Tibial nerve (tissue), 4 donors: ENCODE measurements at regions not wholly inside any gene's neighbourhood (a gene's known extent, or its start where the extent isn't known, plus 50 kb on each side); places are given as distances from the start of the nearest gene placed in this dataset.

ENCODE experiments used
- DNase-seq, 2 donors: peaks; one replicate each; pipeline ENCODE4 v3.0.0-alpha.2; 2019; ENCODE audit warnings: low spot score in 2 of 2
- H3K27ac ChIP-seq, 4 donors: fragments of 200-600 bp; sonication (generic) in 3 of 4; one replicate each; pipeline ENCODE4 v1.5.1; 2017 to 2019; ENCODE audit warnings: mild to moderate bottlenecking in 1 of 4
- H3K27me3 ChIP-seq, 2 donors: fragments of 200-600 bp; sonication (generic) in 1 of 2; one replicate each; pipeline versions ENCODE4 v1.5.1 to v1.6.0; 2017 to 2019
- H3K36me3 ChIP-seq, 3 donors: fragments of 200-600 bp; sonication (generic); one replicate each; pipeline ENCODE4 v1.5.1; 2018 to 2019
- H3K4me1 ChIP-seq, 4 donors: fragments of 200-600 bp; sonication (generic) in 3 of 4; one replicate each; pipeline ENCODE4 v1.5.1; 2017 to 2019
- H3K4me3 ChIP-seq, 4 donors: fragments of 200-600 bp; sonication (generic) in 3 of 4; one replicate each; pipeline ENCODE4 v1.5.1; 2017 to 2019; ENCODE audit warnings: mild to moderate bottlenecking in 1 of 4, moderate library complexity in 1 of 4
- H3K9me3 ChIP-seq, 4 donors: fragments of 200-600 bp; sonication (generic) in 3 of 4; one replicate each; pipeline ENCODE4 v1.5.1; 2017 to 2019
- EP300 ChIP-seq, 2 donors: sonication (generic); formaldehyde crosslinking; IDR thresholded peaks; one replicate each; pipeline ENCODE4 v1.6.1; 2017; ENCODE audit warnings: antibody characterized with exemption in 2 of 2, mild to moderate bottlenecking in 1 of 2
- POLR2A ChIP-seq, 2 donors: fragments of 450-650 bp; IDR thresholded peaks; one replicate each; pipeline ENCODE4 v1.6.1; 2017; ENCODE audit warnings: antibody characterized with exemption in 2 of 2, mild to moderate bottlenecking in 2 of 2, moderate library complexity in 2 of 2
- WGBS, 2 donors: methylation state at CpG; one replicate each; pipeline ENCODE4 v1.1.5; 2018; 5-methylcytosine and 5-hydroxymethylcytosine counted together
- TF ChIP-seq, protein P1 (sequence below), 5 experiments: fragments of 200-600 bp in 3 of 5; fragments of 450-650 bp in 2 of 5; sonication (generic) in 3 of 5; IDR thresholded peaks; one replicate each; pipeline ENCODE4 v1.5.1; 2016 to 2019; ENCODE audit warnings: antibody characterized with exemption in 5 of 5, mild to moderate bottlenecking in 3 of 5, moderate library complexity in 2 of 5

DNA sequence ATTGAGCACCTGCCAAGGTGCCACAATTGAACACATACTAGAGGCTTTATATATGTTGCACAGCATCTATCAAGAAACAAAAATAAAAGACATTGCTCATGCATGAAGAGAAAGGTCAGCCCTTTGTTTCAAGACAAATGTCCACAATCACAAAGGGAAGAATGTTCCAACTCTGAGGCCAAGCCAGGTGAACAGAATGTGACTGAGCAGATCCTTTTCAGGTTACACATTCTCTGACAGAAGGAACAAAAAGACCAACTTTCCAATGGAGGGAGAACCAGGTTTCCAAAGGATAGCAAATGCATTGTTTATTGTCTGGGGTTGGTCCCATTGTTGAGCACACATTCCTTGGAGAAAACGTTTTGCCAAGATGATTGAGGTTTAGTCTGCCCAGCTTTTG, 50.2 kb upstream of the FAM174B start:
- Histone ChIP-seq H3K4me3 (no peak overlapping the region), H3K36me3 (no peaks in the 10 kb centered on the region), H3K27ac (no peak overlapping the region), H3K4me1 (no peaks in the 10 kb centered on the region), H3K9me3 (no peaks in the 10 kb centered on the region), H3K27me3 (no peaks in the 10 kb centered on the region)
- no peak for DNase-seq
- TF ChIP-seq EP300 (IDR thresholded peaks at IDR 0.05) (no peak), POLR2A (IDR thresholded peaks at IDR 0.05) (no peak)
- TF ChIP-seq, protein P1, sequence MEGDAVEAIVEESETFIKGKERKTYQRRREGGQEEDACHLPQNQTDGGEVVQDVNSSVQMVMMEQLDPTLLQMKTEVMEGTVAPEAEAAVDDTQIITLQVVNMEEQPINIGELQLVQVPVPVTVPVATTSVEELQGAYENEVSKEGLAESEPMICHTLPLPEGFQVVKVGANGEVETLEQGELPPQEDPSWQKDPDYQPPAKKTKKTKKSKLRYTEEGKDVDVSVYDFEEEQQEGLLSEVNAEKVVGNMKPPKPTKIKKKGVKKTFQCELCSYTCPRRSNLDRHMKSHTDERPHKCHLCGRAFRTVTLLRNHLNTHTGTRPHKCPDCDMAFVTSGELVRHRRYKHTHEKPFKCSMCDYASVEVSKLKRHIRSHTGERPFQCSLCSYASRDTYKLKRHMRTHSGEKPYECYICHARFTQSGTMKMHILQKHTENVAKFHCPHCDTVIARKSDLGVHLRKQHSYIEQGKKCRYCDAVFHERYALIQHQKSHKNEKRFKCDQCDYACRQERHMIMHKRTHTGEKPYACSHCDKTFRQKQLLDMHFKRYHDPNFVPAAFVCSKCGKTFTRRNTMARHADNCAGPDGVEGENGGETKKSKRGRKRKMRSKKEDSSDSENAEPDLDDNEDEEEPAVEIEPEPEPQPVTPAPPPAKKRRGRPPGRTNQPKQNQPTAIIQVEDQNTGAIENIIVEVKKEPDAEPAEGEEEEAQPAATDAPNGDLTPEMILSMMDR (IDR thresholded peaks at IDR 0.05): no peak
- 25 to 47% methylated on average over 1 of the region's 1 CpG for WGBS, 2 donors

DNA sequence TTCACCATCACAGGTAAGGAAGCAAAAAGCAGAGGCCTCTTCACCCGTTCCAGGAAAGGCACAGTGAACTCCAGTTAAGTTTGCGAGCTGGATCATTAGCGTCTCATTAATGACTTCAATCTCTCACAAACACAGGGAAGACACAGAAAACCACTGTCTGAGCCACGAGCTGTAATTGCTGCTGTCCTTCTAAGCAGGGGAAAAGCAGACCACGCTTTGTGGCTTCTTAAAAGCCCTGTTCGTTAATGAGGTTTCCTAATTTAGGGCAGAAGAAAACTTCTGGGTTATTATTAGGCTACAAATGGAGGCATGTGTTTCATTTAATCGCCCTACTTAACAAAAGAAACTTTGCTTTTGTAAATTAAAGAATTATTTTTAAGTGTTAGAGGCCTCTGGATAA, 50.6 kb upstream of the FAM174B start:
- Histone ChIP-seq H3K4me1 (no peaks in the 10 kb centered on the region), H3K9me3 (no peaks in the 10 kb centered on the region), H3K27ac (no peak overlapping the region), H3K4me3 (no peak overlapping the region), H3K36me3 (no peaks in the 10 kb centered on the region), H3K27me3 (no peaks in the 10 kb centered on the region)
- 57 to 60% methylated on average over 7 of the region's 7 CpGs for WGBS, 2 donors
- DNase-seq: no peak
- TF ChIP-seq, protein P1 (IDR thresholded peaks at IDR 0.05): no peak
- no peak for TF ChIP-seq EP300 (IDR thresholded peaks at IDR 0.05)
- no peak for TF ChIP-seq POLR2A (IDR thresholded peaks at IDR 0.05)

DNA sequence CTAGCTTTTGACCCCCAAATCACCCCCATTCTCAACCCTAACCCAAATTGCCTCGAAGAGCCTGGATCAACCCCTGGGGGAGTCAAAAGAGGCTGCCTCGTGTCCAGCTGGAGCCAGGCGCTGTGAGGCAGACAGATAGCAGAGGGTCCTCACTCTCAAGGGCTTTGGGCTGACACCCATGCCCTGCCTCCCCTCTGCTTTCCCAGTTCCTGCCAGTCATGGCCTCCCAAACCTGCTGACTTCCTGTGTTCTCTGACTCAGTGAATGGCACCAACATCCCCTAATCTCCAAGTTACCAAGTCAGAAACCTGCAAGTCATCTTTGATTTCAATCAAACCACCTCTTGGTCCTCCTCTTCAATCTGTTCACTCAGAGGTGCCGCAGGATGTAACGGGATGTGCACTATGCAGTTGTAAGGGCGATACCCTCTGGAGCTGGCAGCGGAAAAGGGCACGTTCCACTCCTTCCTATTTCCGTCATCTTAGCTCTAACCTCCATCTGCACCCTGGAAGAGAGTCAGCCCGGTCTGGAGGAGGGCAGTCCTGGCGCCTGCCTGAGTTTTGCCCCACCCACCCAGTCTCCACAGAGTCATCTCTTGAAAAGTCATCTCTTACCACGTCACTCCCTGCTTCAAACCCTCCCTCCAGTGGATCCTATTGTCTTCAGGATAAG, 52.4 kb upstream of the FAM174B start:
- TF ChIP-seq POLR2A (IDR thresholded peaks at IDR 0.05): no peak
- TF ChIP-seq EP300 (IDR thresholded peaks at IDR 0.05): no peak
- TF ChIP-seq, protein P1 (IDR thresholded peaks at IDR 0.05): no peak
- DNase-seq: no peak
- Histone ChIP-seq H3K4me3 (no peak overlapping the region), H3K9me3 (no peaks in the 10 kb centered on the region), H3K36me3 (no peaks in the 10 kb centered on the region), H3K27ac (no peak overlapping the region), H3K4me1 (no peaks in the 10 kb centered on the region), H3K27me3 (no peaks in the 10 kb centered on the region)
- WGBS, 2 donors: 78 to 87% methylated on average over 12 of the region's 12 CpGs

DNA sequence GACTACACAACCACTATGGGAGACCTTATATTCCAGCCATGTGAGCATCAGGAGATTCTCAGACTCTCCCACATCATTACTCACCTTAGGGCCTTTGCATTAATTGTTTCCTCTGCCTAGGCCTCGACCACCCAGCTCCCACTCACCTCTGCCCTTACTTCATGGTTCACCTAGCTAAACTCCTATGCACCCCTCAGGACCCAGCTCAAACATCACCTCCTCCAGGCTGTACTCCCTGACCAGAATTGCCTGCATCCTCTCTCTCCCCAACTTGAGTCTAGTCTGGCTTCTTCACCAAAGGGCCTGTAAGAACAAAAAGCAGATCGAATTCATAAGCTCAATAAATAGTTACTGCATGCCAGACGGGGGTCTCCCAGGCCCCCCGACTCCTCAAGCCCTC, 53.1 kb upstream of the FAM174B start:
- WGBS, 2 donors: 86 to 89% methylated on average over 4 of the region's 4 CpGs
- no peaks in the 10 kb centered on the region for H3K27me3 ChIP-seq
- peaks cover 0 to under 1% (median 0%) of the 10 kb centered on the region in 4 donors for H3K4me1 ChIP-seq
- H3K9me3 ChIP-seq: no peaks in the 10 kb centered on the region
- H3K4me3 ChIP-seq: no peak overlapping the region
- H3K36me3 ChIP-seq: no peaks in the 10 kb centered on the region
- no peak for DNase-seq
- H3K27ac ChIP-seq: no peak overlapping the region
- no peak for TF ChIP-seq POLR2A (IDR thresholded peaks at IDR 0.05)
- TF ChIP-seq, protein P1 (IDR thresholded peaks at IDR 0.05): no peak
- no peak for TF ChIP-seq EP300 (IDR thresholded peaks at IDR 0.05)

DNA sequence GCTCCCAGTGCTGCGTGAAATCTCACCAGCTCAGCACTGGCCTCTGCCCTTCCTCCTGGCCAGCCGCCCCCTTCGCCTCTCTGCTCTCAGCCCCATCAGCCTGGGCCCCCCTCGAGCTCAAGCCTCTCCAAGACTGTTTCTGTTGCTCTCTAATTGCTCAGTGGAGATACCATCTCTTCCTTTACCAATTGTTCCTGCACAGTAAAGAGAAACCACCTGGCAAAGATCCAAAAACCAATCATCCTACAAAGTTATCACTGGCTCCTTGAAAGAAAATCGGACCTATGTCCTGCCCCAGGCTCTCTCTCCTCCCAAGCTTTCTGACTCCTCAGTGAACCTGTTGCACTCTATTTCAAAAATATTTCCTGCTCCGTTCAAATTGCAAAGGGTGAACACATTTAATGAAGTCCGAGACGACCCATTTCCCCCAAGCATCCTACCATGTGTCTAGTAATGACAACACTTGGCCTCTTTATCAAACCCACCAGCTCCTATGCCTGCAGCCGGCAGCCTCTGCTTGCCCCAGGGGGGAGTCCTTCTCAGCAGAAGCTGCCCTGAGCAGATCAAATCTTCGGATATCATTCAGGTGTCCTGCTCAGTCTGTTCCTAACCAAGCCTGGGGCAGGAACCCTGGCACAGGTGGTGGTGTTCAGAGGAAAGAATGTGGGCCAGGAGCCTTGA, 53.7 kb upstream of the FAM174B start:
- H3K36me3 ChIP-seq: no peaks in the 10 kb centered on the region
- no peaks in the 10 kb centered on the region for H3K27me3 ChIP-seq
- no peak overlapping the region for H3K4me3 ChIP-seq
- no peak overlapping the region for H3K27ac ChIP-seq
- TF ChIP-seq EP300 (IDR thresholded peaks at IDR 0.05) (no peak), POLR2A (IDR thresholded peaks at IDR 0.05) (no peak)
- TF ChIP-seq, protein P1 (IDR thresholded peaks at IDR 0.05): no peak
- no peak for DNase-seq
- 64 to 68% methylated on average over 10 of the region's 10 CpGs for WGBS, 2 donors
- H3K9me3 ChIP-seq: no peaks in the 10 kb centered on the region
- peaks cover 0 to 5% (median 0%) of the 10 kb centered on the region in 4 donors for H3K4me1 ChIP-seq
